ENCODE measurements at regions not wholly inside any gene's neighbourhood (a gene's known extent, or its start where the extent isn't known, plus 50 kb on each side); places are given as distances from the start of the nearest gene placed in this dataset.

DNA sequence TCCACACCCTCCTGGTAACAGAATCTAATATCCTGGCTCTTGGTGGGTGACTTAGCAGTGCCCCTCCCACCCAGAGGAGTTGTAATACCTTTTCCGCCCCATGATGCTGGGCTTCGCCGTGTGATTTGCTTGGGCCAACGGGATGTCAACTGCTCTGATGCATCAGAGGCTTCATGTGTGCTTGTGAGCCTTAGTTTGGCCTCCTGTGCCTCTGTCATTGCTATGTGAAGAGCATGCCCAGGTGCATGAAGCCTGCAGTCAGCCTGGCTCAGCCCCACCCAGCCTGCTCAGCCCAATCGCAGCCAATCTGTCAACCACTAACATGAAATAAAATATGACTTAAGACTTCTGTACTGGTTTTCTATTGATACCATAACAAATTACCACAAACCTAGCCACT lies 201.2 kb upstream of the RPL38 start:
- TF ChIP-seq, protein P1, sequence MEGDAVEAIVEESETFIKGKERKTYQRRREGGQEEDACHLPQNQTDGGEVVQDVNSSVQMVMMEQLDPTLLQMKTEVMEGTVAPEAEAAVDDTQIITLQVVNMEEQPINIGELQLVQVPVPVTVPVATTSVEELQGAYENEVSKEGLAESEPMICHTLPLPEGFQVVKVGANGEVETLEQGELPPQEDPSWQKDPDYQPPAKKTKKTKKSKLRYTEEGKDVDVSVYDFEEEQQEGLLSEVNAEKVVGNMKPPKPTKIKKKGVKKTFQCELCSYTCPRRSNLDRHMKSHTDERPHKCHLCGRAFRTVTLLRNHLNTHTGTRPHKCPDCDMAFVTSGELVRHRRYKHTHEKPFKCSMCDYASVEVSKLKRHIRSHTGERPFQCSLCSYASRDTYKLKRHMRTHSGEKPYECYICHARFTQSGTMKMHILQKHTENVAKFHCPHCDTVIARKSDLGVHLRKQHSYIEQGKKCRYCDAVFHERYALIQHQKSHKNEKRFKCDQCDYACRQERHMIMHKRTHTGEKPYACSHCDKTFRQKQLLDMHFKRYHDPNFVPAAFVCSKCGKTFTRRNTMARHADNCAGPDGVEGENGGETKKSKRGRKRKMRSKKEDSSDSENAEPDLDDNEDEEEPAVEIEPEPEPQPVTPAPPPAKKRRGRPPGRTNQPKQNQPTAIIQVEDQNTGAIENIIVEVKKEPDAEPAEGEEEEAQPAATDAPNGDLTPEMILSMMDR (conservative IDR thresholded peaks at IDR 0.05; ENCODE audit: low read depth, low read length): no peak
- no peak for TF ChIP-seq EZH2 (IDR thresholded peaks at IDR 0.05; ENCODE audit: low read length, unreplicated experiment)

Measured in PC-3 (cell line).